ENCODE measurements at regions not wholly inside any gene's neighbourhood (a gene's known extent, or its start where the extent isn't known, plus 50 kb on each side); places are given as distances from the start of the nearest gene placed in this dataset.

DNA sequence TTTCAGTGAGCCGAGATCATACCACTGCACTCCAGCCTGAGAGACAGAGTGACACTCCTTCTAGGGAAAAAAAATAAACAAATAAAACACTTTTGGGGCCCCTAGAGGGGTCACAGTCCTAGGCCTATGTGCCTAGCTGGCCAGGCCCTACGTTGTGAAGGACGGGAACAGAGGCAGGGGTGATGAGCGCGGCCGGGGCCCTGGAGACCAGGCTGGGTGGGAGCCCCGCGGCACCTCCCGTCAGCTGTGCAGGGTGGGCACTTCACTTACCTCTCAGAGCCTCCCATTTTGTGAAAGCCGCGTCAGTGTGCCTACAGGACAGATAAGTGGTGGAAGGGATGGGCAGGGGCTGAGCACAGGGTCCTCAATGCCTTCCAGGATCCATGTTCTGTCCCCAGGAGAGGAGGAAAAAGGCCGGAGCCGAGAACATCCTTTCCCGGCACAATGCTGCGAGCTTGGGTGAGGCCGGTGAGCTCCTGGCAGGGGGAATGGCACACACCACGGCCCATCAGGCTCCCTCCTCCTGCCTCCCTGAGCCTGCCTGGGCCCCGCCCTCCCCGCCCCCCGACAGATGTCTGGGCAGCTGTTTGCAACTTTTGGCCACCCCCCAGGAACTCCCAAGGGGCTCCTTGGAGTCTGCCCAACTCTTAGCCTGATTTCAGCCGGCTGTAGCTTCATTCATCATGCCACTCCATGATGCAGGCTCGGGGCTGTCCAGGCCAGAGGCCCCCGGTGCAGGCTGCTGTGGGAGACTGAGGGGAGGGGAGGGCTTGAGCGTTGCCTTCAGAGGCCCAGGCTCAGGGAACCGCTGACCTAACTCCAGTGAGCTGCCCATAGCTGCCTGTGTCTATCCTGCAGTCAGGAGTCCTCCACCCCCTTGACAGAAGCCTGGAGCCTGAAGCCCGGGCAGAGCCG lies 196.5 kb downstream of the TFCP2L1 start:
- DNase-seq: peak; percentile 91

DNA sequence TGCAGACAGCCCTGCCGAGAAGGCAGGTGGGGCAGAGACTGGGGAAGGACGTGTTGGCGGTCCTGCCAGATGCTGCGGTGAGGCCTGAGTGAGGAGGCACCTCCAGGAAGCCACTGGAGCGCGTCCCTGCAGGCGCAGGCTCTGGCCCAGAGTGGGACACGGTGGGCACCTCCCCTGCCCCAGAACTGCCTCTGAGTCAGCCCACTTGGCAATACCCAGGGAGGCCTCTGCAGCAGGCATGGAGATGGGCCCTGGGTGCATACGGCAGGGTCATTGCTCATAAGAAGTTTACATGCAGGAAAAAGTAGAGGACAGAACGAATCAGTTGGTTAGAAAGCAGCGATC lies 195.9 kb downstream of the TFCP2L1 start:
- peak; percentile 91 for DNase-seq

GRCh38 chr2:121090088-121090715 lies 194.8 kb downstream of the TFCP2L1 start:
- no peak for DNase-seq

- no peak for DNase-seq
Measured at GRCh38 chr2:121092095-121092494, 192.9 kb downstream of the TFCP2L1 start.

- DNase-seq: no peak
Measured at GRCh38 chr2:121093692-121094091, 191.3 kb downstream of the TFCP2L1 start.

GRCh38 chr2:121094101-121094500 lies 190.9 kb downstream of the TFCP2L1 start:
- DNase-seq: no peak

DNA sequence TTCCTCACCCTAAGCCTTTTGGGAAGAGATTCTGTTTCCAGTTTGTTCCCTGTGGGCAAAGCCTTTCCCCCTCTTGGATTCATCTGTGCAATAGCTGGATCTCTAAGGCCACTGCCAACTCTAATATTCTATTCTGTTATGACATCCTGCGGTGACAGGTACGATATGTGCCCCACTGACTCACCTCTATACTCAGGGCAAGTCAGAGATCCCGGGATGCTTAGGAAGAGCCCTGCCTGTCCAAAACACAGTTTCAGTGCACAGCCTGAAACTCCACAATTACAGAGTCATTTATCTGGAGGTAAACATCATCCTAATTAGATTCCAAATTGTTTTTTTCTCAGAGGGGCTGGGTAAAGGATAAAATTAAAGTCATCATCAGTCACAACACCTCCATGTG lies 190.2 kb downstream of the TFCP2L1 start:
- no peak for DNase-seq

DNA sequence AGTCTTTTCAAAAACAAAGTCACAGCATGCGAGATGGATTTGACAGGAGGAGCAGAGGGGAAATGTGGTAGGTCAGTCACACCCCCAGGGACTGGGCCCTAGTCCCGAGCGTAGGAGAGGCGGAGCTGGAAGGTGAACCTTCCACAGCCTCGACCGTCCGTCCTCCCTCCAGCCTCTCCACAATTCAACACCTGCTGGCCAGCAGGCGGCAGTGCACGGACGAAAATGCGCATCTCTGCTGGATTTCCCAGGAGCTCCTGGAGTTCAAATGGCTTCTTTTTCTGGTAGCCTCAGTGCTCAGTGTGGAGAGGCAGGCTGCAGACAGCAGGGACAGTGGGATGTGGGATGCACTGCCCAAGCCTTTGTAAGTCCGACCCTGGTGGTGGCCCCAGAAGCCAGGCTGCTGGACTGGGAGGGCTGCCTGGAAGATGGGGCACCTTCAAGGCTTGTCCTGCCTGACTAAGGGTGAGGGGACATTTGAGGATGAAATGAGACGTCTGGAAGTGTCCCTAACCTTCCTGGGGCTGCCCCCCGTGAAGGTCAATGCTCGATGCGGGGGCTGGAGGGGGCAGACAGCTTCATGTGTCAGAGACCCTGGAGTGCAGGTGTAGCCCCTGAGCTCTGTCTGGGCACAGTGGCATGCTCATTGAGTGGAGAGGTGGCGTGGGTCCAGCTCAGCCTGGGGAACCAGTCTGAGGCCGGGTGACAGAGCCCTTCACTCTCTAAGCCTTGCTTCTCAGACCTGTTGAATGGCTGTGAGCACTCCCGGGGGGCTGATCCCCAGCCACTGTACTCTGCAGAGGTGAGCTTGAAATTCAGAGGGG lies 189.5 kb downstream of the TFCP2L1 start:
- DNase-seq: peak; percentile 47

GRCh38 chr2:121096611-121097010 lies 188.4 kb downstream of the TFCP2L1 start:
- DNase-seq: no peak

DNA sequence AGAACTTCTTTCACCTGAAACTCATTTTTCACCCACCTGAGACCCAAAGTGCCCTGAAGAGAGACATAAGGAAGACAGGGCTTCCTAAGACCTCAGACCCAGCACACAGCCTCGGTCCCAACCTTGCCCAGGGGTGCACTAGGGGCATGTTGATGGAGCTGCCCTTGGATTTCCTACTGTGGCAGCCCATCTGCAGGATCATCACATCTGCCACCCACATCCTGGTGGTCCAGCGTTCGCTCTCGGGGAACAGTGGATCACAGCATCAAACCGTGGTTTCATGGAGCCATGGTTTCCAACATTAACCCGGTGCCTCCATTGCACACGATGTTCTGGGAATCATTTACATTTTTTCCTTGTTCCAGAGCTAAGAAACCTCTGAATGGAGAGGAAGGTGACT lies 186.4 kb downstream of the TFCP2L1 start:
- no peak for DNase-seq

DNA sequence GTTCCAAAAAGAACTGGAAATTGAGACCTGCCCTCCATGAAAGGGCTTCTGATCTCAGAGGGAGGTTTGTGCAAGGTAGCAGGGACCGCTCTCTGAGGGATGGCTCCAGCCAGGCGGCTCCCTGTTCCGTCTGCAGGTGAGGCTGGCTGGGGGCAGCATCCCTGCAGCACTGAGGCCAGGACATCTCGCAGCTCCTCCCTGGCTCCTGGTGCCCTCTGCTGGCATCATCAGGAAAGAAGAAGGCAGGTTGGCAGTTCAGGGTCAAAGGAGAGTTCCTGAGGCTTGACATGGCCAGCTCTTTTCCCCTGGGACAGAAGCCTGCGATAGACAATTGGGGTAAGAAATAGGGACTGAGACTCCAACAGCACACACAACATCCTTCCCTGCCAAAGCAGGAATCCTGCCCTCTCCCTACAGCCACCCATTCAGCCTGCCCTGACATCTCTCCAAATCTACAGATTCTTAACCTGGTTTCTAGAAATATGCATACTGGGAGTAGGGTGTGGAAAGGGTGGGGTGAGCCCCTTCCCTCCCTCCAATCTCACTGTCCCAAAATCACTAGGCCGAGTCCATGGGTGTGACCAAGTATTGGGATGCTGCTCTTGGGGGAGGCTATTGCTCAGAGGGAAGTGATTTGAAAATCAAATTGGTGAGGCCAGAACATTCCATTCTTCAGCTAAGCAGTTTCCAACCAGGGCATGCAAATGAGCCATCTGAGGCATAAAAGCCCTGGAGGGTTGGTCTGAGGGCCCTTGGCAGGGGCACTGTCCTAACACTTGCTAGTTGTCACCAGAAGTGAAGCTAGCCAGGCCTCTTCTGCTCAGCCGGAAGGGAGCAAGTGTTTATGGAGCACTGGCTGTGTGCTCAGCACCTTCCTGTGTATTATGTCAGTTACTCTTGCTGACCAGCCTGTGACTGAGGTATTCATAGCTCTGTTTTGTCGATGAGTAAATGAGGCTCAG lies 185.4 kb downstream of the TFCP2L1 start:
- no peak for DNase-seq

- no peak for DNase-seq
Measured at GRCh38 chr2:121101093-121101715, 183.8 kb downstream of the TFCP2L1 start.

DNA sequence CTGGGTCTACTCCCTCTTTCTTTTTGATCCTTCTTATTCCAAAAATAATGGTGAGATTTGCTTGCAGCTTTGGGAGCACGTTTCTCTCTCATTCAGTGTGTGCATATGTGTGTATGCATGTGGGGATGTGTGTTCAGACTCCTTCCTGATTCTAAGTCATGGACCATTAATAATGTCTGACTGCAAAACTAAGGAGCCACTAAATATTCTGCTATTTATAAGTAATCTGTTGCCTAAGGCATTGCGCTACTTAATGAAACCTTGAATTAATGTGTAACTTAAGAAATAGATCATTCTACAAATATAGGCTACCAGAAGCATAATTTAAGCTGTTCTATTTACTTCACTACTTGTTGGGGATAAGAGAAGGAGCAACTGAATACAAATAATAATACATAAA lies 182.1 kb downstream of the TFCP2L1 start:
- no peak for DNase-seq

DNA sequence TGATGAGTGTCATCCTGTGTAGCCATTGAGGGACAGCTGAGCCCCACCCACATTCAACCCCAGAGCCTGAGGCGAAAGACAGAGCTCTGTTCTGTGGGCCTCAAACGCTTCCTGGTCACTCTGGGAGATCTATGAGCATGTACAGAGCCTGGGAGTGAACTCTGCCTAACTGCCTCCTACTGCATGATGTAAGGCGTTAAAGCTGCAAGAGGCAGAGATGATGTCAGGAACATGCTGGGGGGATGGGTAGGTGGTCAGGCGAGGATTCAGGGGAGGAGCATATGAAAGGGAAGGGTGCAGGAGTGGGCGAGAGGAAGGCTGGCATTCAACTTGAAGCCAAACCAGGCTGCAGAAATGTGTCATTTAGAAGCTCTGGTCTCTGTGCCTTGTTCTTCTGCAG lies 181.0 kb downstream of the TFCP2L1 start:
- no peak for DNase-seq

DNA sequence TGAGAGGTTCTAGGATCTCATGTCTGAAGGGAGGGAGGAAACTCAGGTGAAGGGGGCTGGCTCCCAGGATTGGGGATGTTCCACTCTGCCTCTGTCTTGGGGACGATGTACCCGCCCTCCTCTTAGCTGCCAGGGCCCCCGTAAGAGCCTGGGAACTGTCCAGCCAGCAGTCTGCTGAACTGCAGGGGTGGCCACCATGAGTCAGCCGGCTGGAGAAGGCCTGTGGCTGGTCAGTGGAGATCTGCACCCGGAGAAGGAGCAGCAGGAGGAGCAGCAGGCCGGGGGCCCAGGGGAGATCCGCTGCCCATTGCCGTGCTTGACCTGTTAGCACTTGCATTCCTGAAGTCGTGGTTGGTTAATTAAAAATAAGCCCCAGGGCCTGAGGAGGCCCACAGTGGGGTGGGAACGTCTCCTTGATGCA lies 180.3 kb downstream of the TFCP2L1 start:
- DNase-seq: no peak

GRCh38 chr2:121110924-121111323 lies 174.1 kb downstream of the TFCP2L1 start:
- no peak for DNase-seq

- no peak for DNase-seq
Measured at GRCh38 chr2:121118951-121119350, 166.1 kb downstream of the TFCP2L1 start.

GRCh38 chr2:121120411-121120810 lies 164.6 kb downstream of the TFCP2L1 start:
- DNase-seq: no peak

DNA sequence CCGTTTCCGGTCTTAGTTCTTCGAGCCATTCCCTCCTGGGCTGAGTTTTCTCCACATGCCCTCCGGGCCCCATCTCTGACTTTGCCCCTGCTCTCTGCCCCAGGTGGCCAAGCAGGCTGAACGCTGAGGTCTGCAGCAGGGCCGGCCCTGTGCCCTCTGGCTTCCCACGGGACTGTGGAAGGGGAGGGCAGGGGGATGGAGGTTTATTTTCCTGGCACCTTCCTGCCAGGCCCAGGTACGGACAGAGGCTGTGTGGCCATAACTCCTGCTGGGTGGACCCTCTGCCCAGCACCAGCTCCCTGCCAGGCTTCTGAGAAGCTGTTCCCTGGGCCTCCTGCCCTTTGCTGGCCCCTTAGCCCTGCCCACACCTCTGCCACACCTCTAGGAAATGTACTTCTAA lies 164.0 kb downstream of the TFCP2L1 start:
- no peak for DNase-seq

- no peak for DNase-seq
Measured at GRCh38 chr2:121121661-121122060, 163.3 kb downstream of the TFCP2L1 start.

GRCh38 chr2:121123268-121123667 lies 161.7 kb downstream of the TFCP2L1 start:
- no peak for DNase-seq

DNA sequence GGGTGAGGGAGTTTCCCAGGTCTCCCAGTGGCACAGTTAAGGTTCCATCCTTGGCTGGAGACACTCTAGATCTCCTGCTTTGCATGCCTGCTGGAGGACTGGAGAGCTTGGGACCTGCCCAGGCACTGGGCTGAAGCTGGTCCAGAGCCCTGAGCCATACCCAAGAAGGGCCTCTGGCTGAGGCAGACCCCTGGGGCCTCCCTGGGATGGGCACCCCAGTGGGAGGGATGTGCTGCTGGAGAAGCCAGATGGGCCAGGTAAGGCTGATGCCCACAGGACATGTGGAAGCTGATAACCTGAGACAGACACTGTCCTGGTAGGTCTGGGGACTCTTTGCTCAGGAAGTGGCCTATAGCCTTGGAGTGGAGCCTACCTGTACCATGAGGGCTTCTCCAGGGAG lies 160.7 kb downstream of the TFCP2L1 start:
- no peak for DNase-seq

Measured in DMS 273 treated with DMSO at 0.1 percent for 48 hours (cell line).